CD4-positive, alpha-beta T cell treated with Interleukin-15 for 1 hour (primary cell): ENCODE measurements at regions not wholly inside any gene's neighbourhood (a gene's known extent, or its start where the extent isn't known, plus 50 kb on each side); places are given as distances from the start of the nearest gene placed in this dataset.
"Not testable (repeated sequence)": the region's sequence is repeated elsewhere in the genome, so short reads cannot be mapped to it uniquely, and the experiment has no call there.

Experiments used
- DNase-seq: peaks from one replicate; pipeline ENCODE4 v3.0.0-alpha.2; 2020

- DNase-seq, result no peak
These were observed 55.0 kb downstream of the FOXA2 start for GRCh38 chr20:22529150-22530019.

DNA sequence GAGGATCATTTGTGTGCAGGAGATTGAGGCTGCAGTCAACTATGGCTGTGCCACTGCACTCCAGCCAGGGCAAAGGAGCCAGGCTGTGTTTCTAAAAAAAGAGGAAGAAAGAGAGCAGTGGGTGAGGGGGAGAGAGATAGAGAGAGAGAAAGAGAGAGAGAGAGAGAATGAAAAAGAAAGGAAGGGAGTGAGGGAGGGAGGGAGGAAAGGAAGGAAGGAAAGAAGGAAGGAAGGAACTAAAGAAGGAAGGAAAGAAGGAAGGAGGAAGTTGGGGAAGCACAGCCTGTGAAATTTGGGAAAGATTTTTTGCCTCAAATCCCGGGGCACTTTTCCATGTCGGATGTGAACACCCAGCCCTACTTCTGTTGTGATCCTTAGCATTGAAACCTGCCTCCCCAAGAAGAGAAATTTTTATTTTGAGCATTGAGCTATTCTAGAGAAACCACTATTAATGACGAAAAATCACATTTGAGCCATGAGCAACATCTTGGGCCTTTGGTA is 57.8 kb downstream of the FOXA2 start:
- no peak for DNase-seq

DNA sequence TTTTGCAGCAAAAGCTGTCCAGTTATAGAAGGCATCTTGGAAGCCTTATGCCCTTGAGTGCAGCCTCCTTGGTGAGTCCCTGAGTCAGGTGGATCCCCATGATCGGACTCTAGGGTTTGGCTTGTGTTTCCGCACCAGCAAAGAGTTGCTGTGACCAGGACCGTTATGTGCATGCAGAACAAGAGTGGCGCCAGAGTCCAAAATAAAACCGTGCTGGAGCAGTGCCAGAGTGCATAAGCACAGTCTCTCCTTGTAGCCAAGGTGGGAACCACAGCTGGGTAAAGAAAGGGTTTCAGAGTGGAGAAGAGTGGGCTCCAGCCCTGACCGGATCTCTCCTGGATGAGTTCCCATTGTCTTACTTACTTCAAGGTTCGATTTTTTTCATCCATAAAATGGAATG is 58.6 kb downstream of the FOXA2 start:
- no peak for DNase-seq

- no peak for DNase-seq
These were observed 59.1 kb downstream of the FOXA2 start for GRCh38 chr20:22525069-22525820.

DNA sequence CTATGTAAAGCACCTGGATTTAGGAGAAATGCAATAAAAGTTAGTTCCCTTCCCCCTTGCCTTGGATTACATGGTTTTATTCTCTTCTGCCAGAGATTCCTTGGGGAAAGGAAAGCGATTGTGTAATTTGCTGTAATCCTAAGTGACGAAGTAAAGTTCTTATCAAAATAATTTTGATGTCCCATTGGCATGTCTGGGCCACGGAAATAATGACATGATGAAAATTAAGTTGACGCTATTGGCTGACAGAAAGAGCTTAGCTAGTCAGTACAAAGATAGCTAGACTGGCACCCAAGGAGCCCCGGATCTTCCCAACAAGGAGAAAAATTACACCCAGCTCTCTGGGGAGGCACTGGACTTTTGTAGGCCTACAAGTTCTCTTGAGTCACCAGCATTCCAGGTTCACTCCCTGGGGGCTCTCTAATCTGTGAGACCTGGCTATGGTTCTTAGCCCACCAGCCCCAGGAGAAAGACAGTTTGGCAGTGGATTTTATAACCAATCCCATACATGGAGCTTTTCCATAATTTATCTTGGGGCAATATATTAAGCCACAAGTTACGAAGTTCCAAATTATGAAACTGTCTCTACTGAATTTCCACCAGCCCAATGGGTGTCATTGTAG is 59.9 kb downstream of the FOXA2 start:
- no peak for DNase-seq

- no peak for DNase-seq
These were observed 60.6 kb downstream of the FOXA2 start for GRCh38 chr20:22523499-22524392.

DNA sequence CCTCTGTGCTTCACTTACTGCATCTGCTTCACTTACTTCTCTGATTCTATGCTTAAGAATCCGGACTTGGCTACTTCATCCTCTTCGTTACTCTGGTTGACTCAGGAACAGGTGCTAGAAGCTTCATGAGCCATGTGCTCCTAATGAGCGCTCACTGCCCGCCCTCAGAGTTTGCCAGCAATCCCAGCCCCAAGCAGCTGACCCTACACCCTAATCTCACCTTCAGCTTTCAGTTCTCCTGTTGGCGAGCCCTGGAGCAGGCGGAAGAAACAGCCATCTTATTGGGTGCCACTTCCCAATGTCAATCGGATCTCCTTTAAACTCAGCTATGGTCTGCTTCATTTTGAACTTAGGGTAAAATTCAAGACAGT is 61.3 kb downstream of the FOXA2 start:
- DNase-seq, result no peak

GRCh38 chr20:22522701-22523100 is 61.7 kb downstream of the FOXA2 start:
- no peak for DNase-seq

- not testable (repeated sequence) for DNase-seq
These were observed 62.4 kb downstream of the FOXA2 start for GRCh38 chr20:22521940-22522339.

GRCh38 chr20:22520381-22520780 is 64.0 kb downstream of the FOXA2 start:
- no peak for DNase-seq

DNA sequence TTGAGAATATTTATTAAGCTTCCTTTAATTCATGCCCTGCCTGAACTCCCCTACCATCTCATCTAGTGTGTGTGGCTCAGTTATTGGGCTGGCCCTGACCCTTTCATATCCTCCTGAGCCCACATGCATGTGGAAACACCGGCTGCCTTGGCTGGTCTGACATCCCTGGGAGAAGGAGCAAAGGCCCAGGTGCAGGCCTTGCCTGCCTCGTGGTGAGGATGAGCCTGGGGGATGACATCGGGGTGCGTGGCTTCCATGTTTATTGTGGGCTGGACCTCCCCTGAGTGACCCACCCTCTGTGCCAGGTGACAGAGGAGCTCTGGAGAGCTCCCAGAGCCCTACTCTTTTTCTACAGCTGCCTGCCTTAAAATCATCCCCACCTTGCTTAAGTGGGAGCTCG is 69.1 kb downstream of the FOXA2 start:
- DNase-seq, result no peak

DNA sequence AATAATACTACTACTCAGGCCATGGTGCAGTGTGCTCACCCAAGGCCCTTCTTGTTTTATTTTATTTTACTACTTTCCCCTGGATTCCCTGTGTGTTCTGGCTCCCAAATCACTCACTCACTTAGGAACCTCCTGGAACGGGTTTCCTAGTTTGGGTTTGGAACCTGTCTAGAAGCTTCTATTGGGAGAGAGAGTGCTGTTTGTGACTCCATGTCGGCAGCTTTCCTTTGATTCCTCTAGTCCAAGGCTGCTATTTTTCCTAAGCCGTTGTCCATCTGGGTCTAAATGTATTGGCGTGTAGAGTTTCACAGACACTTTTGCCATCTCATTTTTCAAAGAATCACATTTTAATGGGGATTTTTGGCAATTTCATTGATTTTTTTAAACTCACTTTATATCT is 70.8 kb downstream of the FOXA2 start:
- no peak for DNase-seq

DNA sequence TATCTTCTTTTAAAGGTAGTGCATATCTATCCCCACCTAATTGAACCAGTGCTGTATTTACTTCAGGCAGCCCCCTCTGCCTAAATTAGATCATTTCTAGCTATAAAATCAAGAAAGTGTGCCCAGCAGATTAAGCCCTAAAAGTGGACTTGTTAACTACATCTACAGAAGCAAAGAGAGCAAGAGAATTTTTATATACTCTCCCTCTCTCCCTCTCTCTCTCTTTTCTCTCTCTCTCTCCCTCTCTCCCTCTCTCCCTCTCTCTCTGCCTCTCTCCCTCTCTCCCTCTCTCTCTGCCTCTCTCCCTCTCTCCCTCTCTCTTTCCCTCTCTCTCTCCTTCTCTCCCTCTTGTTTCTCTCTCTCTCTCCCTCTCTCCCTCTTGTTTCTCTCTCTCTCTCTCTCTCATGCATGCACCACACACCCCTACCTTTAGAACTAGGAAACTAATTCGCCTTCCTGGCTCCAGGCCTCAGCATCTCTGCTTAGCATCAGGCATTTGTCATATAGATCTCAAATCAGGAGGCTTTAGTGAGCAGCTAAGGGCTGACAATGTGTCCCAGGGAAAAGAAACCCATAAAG is 71.4 kb downstream of the FOXA2 start:
- DNase-seq, result no peak

- no peak for DNase-seq
These were observed 72.1 kb downstream of the FOXA2 start for GRCh38 chr20:22511943-22512910.

- no peak for DNase-seq
These were observed 74.6 kb downstream of the FOXA2 start for GRCh38 chr20:22509843-22510147.

DNA sequence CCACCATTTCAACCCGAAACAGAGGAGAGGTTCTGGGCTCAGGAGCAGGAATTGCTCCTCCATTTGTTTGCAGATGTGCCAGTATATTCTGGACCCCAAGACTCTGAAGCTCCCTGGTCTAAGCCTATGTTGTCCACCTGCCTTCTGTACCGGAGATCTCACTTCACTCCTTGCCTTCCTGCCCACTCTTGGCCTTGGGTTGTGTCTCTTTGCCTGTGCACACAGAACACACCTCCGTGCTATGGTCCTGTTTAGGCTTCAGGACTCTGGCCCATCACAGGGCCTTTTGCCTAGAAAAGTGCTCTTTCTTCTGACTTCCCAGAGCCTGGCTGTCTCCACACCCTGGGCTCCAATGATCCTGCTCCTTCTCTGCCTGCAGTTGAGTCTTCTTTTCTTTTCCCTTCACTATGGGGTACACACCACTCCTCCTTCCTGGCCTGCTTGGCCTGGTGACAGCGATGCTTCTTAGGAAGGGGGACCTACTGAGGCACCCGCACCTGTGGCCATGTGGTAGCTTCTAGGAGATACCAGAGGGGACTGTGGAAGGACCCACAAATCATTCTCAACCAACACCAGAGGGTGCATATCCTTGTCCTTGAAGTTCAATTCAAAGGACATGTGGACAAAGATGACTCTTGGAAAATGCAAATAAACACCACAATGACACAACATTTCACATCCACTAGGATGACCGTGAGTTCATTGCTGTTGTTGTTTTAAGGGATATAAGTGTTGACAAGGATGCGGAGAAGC is 75.1 kb downstream of the FOXA2 start:
- DNase-seq, result no peak

DNA sequence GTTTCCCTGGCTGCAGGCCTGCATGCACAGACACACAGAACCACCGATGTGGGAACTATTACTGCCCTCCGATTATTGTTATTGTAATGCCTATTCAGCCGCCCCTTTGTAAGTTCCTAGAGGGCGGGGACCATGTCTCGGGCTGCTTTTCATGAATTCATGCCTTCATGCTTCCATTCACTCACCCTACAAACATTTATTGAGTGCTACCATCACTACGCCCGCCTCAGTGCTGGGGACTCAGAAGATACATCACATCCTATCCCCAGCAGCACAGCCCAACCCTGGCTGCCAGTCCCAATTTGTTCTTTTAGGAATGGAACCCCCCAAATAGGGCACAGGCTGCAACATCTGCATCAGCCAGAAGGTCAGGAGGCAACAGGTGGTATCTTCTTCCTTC is 75.9 kb downstream of the FOXA2 start:
- DNase-seq, result no peak

DNA sequence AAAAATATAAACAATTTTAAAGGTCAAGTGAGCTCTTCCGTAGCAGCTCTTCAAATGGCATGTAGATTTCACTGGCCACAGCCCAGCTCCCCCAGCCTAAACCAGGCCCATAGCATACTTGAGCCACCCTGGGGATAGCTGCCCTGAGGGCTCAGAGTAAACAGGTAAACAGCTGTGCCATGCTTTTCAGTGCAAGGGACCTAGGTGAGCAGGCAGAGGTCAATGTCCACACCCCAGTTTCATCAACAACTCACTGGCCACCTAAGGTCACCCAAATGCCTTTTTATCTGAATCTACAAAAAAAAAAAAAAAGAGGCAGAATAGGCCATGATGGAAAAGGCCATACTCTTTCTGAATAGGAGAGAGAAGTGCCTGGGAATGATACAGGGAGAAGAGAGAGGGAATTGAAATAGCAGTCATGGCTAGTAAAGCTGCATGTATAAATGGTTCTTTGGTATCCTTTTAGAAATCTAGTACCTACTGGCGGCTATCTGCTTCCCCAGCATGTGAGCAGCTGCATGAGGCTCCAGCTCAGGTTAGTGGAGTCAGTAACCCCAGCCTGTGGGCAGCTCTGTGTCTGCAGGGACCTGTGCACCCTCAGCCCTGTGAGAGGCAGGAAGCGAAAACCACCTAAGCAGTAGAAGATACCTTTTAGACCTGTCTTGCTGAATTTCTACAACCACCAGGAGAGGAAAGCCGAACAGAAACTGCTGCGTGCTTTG is 77.0 kb downstream of the FOXA2 start:
- no peak for DNase-seq

DNA sequence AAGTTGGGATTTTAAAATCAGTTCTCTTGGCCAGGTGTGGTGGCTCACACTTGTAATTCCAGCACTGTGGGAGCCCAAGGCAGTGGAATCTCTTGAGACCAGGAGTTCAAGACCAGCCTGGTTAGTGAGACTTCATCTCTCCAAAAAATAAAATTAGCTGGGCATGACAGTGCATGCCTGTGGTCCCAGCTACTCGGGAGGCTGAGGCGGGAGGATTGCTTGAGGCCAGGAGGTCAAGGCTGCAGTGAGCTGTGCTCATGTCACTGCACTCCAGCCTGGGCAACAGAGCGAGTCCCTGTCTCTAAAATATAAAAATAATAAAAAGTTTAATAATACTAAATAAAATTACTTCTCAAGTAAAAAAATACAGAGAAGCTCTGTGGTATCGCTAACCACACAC is 77.5 kb downstream of the FOXA2 start:
- no peak for DNase-seq
